NCI-H69 (cell line): ENCODE measurements at regions not wholly inside any gene's neighbourhood (a gene's known extent, or its start where the extent isn't known, plus 50 kb on each side); places are given as distances from the start of the nearest gene placed in this dataset.

Source experiments
- DNase-seq: peaks from one replicate; lab custom pipeline; 2025; lab: John Stamatoyannopoulos, UW

- no peak for DNase-seq
These were observed 592.9 kb downstream of the TFAP2B start for GRCh38 chr6:51411496-51412125.

GRCh38 chr6:51414361-51414760 lies 595.7 kb downstream of the TFAP2B start:
- DNase-seq, result no peak

GRCh38 chr6:51415501-51415900 lies 596.8 kb downstream of the TFAP2B start:
- DNase-seq, result no peak

GRCh38 chr6:51429017-51429712 lies 610.5 kb downstream of the TFAP2B start:
- DNase-seq, result no peak

- DNase-seq, result no peak
These were observed 611.9 kb downstream of the TFAP2B start for GRCh38 chr6:51430589-51430988.

- no peak for DNase-seq
These were observed 613.8 kb downstream of the TFAP2B start for GRCh38 chr6:51432481-51432880.

GRCh38 chr6:51450248-51450957 lies 631.7 kb downstream of the TFAP2B start:
- DNase-seq, result peak; percentile 44

- DNase-seq, result peak; percentile 10
These were observed 632.3 kb downstream of the TFAP2B start for GRCh38 chr6:51450958-51451357.

- DNase-seq, result no peak
These were observed 631.1 kb downstream of the PKHD1 start for GRCh38 chr6:51456282-51456681.

- no peak for DNase-seq
These were observed 627.5 kb downstream of the PKHD1 start for GRCh38 chr6:51459958-51460357.

- peak; percentile 25 for DNase-seq
These were observed 624.5 kb downstream of the PKHD1 start for GRCh38 chr6:51462896-51463295.

GRCh38 chr6:51463321-51463720 lies 624.1 kb downstream of the PKHD1 start:
- DNase-seq, result peak; percentile 69

- DNase-seq, result no peak
These were observed 622.5 kb downstream of the PKHD1 start for GRCh38 chr6:51464956-51465355.

GRCh38 chr6:51466427-51466826 lies 621.0 kb downstream of the PKHD1 start:
- no peak for DNase-seq

GRCh38 chr6:51467231-51467952 lies 620.0 kb downstream of the PKHD1 start:
- DNase-seq, result peak; percentile 11

GRCh38 chr6:51468704-51469103 lies 618.7 kb downstream of the PKHD1 start:
- peak; percentile 83 for DNase-seq

- DNase-seq, result peak; percentile 88
These were observed 614.5 kb downstream of the PKHD1 start for GRCh38 chr6:51472745-51473487.

- DNase-seq, result peak; percentile 67
These were observed 613.1 kb downstream of the PKHD1 start for GRCh38 chr6:51474022-51474975.

- peak; percentile 20 for DNase-seq
These were observed 609.6 kb downstream of the PKHD1 start for GRCh38 chr6:51477711-51478311.

- DNase-seq, result peak; percentile 37
These were observed 608.1 kb downstream of the PKHD1 start for GRCh38 chr6:51479296-51479695.
